ENCODE measurements at regions not wholly inside any gene's neighbourhood (a gene's known extent, or its start where the extent isn't known, plus 50 kb on each side); places are given as distances from the start of the nearest gene placed in this dataset.

DNA sequence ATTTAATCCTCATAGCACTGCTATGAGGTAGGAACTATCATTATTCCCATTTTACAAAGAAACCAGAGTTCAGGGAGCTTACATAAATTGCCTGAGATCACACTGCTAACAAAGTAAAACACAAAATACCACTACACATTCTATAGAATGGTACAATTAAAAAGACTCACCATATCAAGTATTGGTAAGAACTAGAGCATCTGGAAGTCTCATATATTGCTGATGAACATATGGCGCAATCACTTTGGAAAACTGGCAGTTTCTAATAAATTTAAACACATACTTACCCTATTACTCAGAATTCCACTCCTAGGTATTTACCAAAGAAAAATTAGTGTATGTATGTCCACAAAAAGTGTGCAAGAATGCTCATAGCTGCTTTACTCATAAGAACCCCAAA, 261.5 kb downstream of the RRAGC start:
- intact Hi-C loops (cut with micrococcal nuclease) (no loop called here), dilution Hi-C loops (cut with MboI; ENCODE audit: extremely low pct_ligation_motif_present, low sequenced_read_pairs) (no loop called here)
- no peaks in the 10 kb centered on the region for H3K9me3 ChIP-seq (replicated peaks; ENCODE audit: control insufficient read depth, insufficient read depth, low read length)
- FAIRE-seq (no peak), DNase-seq (ENCODE audit: low read depth, low spot score) (no peak)
- no peak overlapping the region for H3K4me2 ChIP-seq (ENCODE audit: insufficient read depth, low read length)
- TF ChIP-seq POLR2A (IDR thresholded peaks at IDR 0.05; ENCODE audit: low read depth, low read length) (no peak), MYC (IDR thresholded peaks at IDR 0.05; ENCODE audit: low read depth, low read length) (no peak), GATA2 (IDR thresholded peaks at IDR 0.05; ENCODE audit: insufficient read depth, insufficient read length, low read depth, low read length) (no peak), JUN (IDR thresholded peaks at IDR 0.05; ENCODE audit: borderline replicate concordance, insufficient read depth, insufficient read length, low read depth) (no peak), EZH2 (IDR thresholded peaks at IDR 0.05; ENCODE audit: borderline replicate concordance, low read depth, low read length, severe bottlenecking) (no peak), FOS (IDR thresholded peaks at IDR 0.05; ENCODE audit: borderline replicate concordance, insufficient read depth, low read length) (no peak), POLR2AphosphoS5 (IDR thresholded peaks at IDR 0.05; ENCODE audit: insufficient read depth, low read depth, low read length) (no peak)
- TF ChIP-seq, protein P1, sequence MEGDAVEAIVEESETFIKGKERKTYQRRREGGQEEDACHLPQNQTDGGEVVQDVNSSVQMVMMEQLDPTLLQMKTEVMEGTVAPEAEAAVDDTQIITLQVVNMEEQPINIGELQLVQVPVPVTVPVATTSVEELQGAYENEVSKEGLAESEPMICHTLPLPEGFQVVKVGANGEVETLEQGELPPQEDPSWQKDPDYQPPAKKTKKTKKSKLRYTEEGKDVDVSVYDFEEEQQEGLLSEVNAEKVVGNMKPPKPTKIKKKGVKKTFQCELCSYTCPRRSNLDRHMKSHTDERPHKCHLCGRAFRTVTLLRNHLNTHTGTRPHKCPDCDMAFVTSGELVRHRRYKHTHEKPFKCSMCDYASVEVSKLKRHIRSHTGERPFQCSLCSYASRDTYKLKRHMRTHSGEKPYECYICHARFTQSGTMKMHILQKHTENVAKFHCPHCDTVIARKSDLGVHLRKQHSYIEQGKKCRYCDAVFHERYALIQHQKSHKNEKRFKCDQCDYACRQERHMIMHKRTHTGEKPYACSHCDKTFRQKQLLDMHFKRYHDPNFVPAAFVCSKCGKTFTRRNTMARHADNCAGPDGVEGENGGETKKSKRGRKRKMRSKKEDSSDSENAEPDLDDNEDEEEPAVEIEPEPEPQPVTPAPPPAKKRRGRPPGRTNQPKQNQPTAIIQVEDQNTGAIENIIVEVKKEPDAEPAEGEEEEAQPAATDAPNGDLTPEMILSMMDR (IDR thresholded peaks at IDR 0.05; ENCODE audit: extremely low read depth in 1 of 2, insufficient read depth in 1 of 2, low read depth in 1 of 2, low read length in 2 of 2): no peak
- TF ChIP-seq, protein P2, sequence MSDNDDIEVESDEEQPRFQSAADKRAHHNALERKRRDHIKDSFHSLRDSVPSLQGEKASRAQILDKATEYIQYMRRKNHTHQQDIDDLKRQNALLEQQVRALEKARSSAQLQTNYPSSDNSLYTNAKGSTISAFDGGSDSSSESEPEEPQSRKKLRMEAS (IDR thresholded peaks at IDR 0.05; ENCODE audit: insufficient read depth, insufficient read length): no peak
- no peaks in the 10 kb centered on the region for H3K4me1 ChIP-seq (ENCODE audit: control insufficient read depth, extremely low read depth, insufficient read depth, low read length)
- no peak overlapping the region for H2AFZ ChIP-seq (ENCODE audit: low read depth, low read length)
- H3K36me3 ChIP-seq (ENCODE audit: control insufficient read depth in 2 of 2, extremely low read depth in 1 of 2, insufficient read depth in 2 of 2, low read length in 2 of 2): no peaks in the 10 kb centered on the region
- CTCF ChIA-PET: no interaction called here
- POLR2A ChIA-PET: no interaction called here
- BruUV-seq (replicated peaks): no TSS peak
- no peaks in the 10 kb centered on the region for H3K27me3 ChIP-seq (ENCODE audit: control insufficient read depth in 2 of 2, insufficient read depth in 2 of 2, low read length in 2 of 2)
- H4K20me1 ChIP-seq (replicated peaks; ENCODE audit: control insufficient read depth, extremely low read depth, insufficient read depth, low read length): no peaks in the 10 kb centered on the region
- H3K9me1 ChIP-seq (replicated peaks; ENCODE audit: control insufficient read depth, extremely low read depth, insufficient read depth, low read length): no peaks in the 10 kb centered on the region
- no peak overlapping the region for H3K27ac ChIP-seq (ENCODE audit: insufficient read depth, low read depth, low read length)
- H3K79me2 ChIP-seq (ENCODE audit: control insufficient read depth, insufficient read depth, low read length): no peaks in the 10 kb centered on the region
- H3K4me3 ChIP-seq (replicated peaks in 1 of 3; ENCODE audit: insufficient read depth in 1 of 3, low read depth in 1 of 3, low read length in 3 of 3): no peak overlapping the region
- H3K9ac ChIP-seq (replicated peaks; ENCODE audit: extremely low read depth, insufficient read depth, low read length): no peak overlapping the region
